IPS-20b (cell line): ENCODE measurements at regions not wholly inside any gene's neighbourhood (a gene's known extent, or its start where the extent isn't known, plus 50 kb on each side); places are given as distances from the start of the nearest gene placed in this dataset.

Source experiments
- H3K27ac ChIP-seq: one replicate; pipeline ENCODE4 v1.5.1; 2013; ENCODE audit warnings: low read length
- H3K27me3 ChIP-seq: 2 replicates; pipeline ENCODE4 v1.6.1; 2013; ENCODE audit warnings: mild to moderate bottlenecking, low read length, inconsistent platforms; ENCODE audit not compliant: insufficient read depth
- H3K36me3 ChIP-seq: 2 replicates; pipeline ENCODE4 v1.6.1; 2013; ENCODE audit warnings: low read depth, mild to moderate bottlenecking, inconsistent platforms, low read length, moderate library complexity; ENCODE audit not compliant: insufficient read depth
- H3K4me1 ChIP-seq: 2 replicates; pipeline ENCODE4 v1.6.1; 2013; ENCODE audit warnings: mild to moderate bottlenecking, control low read depth, inconsistent platforms, low read length, moderate library complexity; ENCODE audit not compliant: insufficient read depth
- H3K4me3 ChIP-seq: 2 replicates; pipeline ENCODE4 v1.5.1; 2013; ENCODE audit warnings: mild to moderate bottlenecking, low read length, inconsistent platforms
- H3K9ac ChIP-seq: 2 replicates; pipeline ENCODE4 v1.6.1; 2013; ENCODE audit warnings: low read depth, mild to moderate bottlenecking, inconsistent platforms, low read length, moderate library complexity
- H3K9me3 ChIP-seq: 2 replicates; pipeline ENCODE4 v1.6.1; 2013; ENCODE audit warnings: mild to moderate bottlenecking, low read depth, low read length, inconsistent platforms; ENCODE audit not compliant: insufficient read depth

- Histone ChIP-seq H3K27me3 (no peaks in the 10 kb centered on the region), H3K9me3 (no peaks in the 10 kb centered on the region), H3K9ac (no peak overlapping the region), H3K36me3 (no peaks in the 10 kb centered on the region), H3K4me1 (no peaks in the 10 kb centered on the region), H3K4me3 (no peak overlapping the region), H3K27ac (no peak overlapping the region)
Measured at GRCh38 chr14:85437148-85437547, 92.8 kb upstream of the FLRT2 start.

- H3K4me1 ChIP-seq, result no peaks in the 10 kb centered on the region
- H3K27me3 ChIP-seq, result no peaks in the 10 kb centered on the region
- no peaks in the 10 kb centered on the region for H3K9me3 ChIP-seq
- no peaks in the 10 kb centered on the region for H3K36me3 ChIP-seq
- H3K4me3 ChIP-seq, result no peak overlapping the region
- H3K27ac ChIP-seq, result no peak overlapping the region
- no peak overlapping the region for H3K9ac ChIP-seq
Measured at GRCh38 chr14:85438001-85438400, 91.9 kb upstream of the FLRT2 start.

GRCh38 chr14:85438481-85438942, 91.4 kb upstream of the FLRT2 start:
- H3K4me3 ChIP-seq, result no peak overlapping the region
- H3K27ac ChIP-seq, result no peak overlapping the region
- H3K36me3 ChIP-seq, result no peaks in the 10 kb centered on the region
- no peaks in the 10 kb centered on the region for H3K4me1 ChIP-seq
- H3K9ac ChIP-seq, result no peak overlapping the region
- H3K27me3 ChIP-seq, result no peaks in the 10 kb centered on the region
- H3K9me3 ChIP-seq, result no peaks in the 10 kb centered on the region

- H3K9ac ChIP-seq, result no peak overlapping the region
- no peak overlapping the region for H3K27ac ChIP-seq
- no peaks in the 10 kb centered on the region for H3K27me3 ChIP-seq
- no peak overlapping the region for H3K4me3 ChIP-seq
- no peaks in the 10 kb centered on the region for H3K4me1 ChIP-seq
- H3K9me3 ChIP-seq, result no peaks in the 10 kb centered on the region
- no peaks in the 10 kb centered on the region for H3K36me3 ChIP-seq
Measured at GRCh38 chr14:85439696-85440328, 90.1 kb upstream of the FLRT2 start.

- Histone ChIP-seq H3K36me3 (no peaks in the 10 kb centered on the region), H3K4me1 (no peaks in the 10 kb centered on the region), H3K27ac (no peak overlapping the region), H3K9me3 (no peaks in the 10 kb centered on the region), H3K9ac (no peak overlapping the region), H3K4me3 (no peak overlapping the region), H3K27me3 (no peaks in the 10 kb centered on the region)
Measured at GRCh38 chr14:85441909-85442643, 87.9 kb upstream of the FLRT2 start.

- Histone ChIP-seq H3K27ac (no peak overlapping the region), H3K36me3 (no peaks in the 10 kb centered on the region), H3K4me1 (no peaks in the 10 kb centered on the region), H3K4me3 (no peak overlapping the region), H3K9me3 (no peaks in the 10 kb centered on the region), H3K27me3 (no peaks in the 10 kb centered on the region), H3K9ac (no peak overlapping the region)
Measured at GRCh38 chr14:85442996-85443395, 86.9 kb upstream of the FLRT2 start.

- H3K27ac ChIP-seq, result no peak overlapping the region
- H3K4me3 ChIP-seq, result no peak overlapping the region
- H3K9me3 ChIP-seq, result no peaks in the 10 kb centered on the region
- H3K9ac ChIP-seq, result no peak overlapping the region
- H3K27me3 ChIP-seq, result no peaks in the 10 kb centered on the region
- no peaks in the 10 kb centered on the region for H3K36me3 ChIP-seq
- no peaks in the 10 kb centered on the region for H3K4me1 ChIP-seq
Measured at GRCh38 chr14:85444635-85445034, 85.3 kb upstream of the FLRT2 start.

GRCh38 chr14:85445151-85445795, 84.7 kb upstream of the FLRT2 start:
- Histone ChIP-seq H3K4me1 (no peaks in the 10 kb centered on the region), H3K27me3 (no peaks in the 10 kb centered on the region), H3K27ac (no peak overlapping the region), H3K9ac (no peak overlapping the region), H3K4me3 (no peak overlapping the region), H3K9me3 (no peaks in the 10 kb centered on the region), H3K36me3 (no peaks in the 10 kb centered on the region)

GRCh38 chr14:85447883-85448282, 82.1 kb upstream of the FLRT2 start:
- Histone ChIP-seq H3K36me3 (no peaks in the 10 kb centered on the region), H3K4me3 (no peak overlapping the region)

GRCh38 chr14:85451421-85451820, 78.5 kb upstream of the FLRT2 start:
- no peaks in the 10 kb centered on the region for H3K9me3 ChIP-seq
- no peak overlapping the region for H3K4me3 ChIP-seq
- H3K36me3 ChIP-seq, result no peaks in the 10 kb centered on the region
- H3K27ac ChIP-seq, result no peak overlapping the region
- H3K9ac ChIP-seq, result no peak overlapping the region
- H3K27me3 ChIP-seq, result no peaks in the 10 kb centered on the region
- no peaks in the 10 kb centered on the region for H3K4me1 ChIP-seq

More at GRCh38 chr14:85447883-85448282, 82.1 kb upstream of the FLRT2 start:
- Histone ChIP-seq H3K9me3 (no peaks in the 10 kb centered on the region), H3K9ac (no peak overlapping the region), H3K27ac (no peak overlapping the region), H3K4me1 (no peaks in the 10 kb centered on the region), H3K27me3 (no peaks in the 10 kb centered on the region)

- no peaks in the 10 kb centered on the region for H3K36me3 ChIP-seq
- H3K4me3 ChIP-seq, result no peak overlapping the region
- no peak overlapping the region for H3K27ac ChIP-seq
- no peaks in the 10 kb centered on the region for H3K4me1 ChIP-seq
- no peaks in the 10 kb centered on the region for H3K27me3 ChIP-seq
- no peak overlapping the region for H3K9ac ChIP-seq
- H3K9me3 ChIP-seq, result no peaks in the 10 kb centered on the region
Measured at GRCh38 chr14:85453401-85454225, 76.3 kb upstream of the FLRT2 start.
